GM12873 (cell line): ENCODE measurements at regions not wholly inside any gene's neighbourhood (a gene's known extent, or its start where the extent isn't known, plus 50 kb on each side); places are given as distances from the start of the nearest gene placed in this dataset.

Experiments
- TF ChIP-seq, protein P1 (sequence below): IDR thresholded peaks from 2 replicates; pipeline ENCODE4 v1.5.1; 2012; ENCODE audit warnings: low read depth, mild to moderate bottlenecking, moderate library complexity, low read length, control low read depth; ENCODE audit not compliant: insufficient read depth; ENCODE audit errors: missing control alignments

DNA sequence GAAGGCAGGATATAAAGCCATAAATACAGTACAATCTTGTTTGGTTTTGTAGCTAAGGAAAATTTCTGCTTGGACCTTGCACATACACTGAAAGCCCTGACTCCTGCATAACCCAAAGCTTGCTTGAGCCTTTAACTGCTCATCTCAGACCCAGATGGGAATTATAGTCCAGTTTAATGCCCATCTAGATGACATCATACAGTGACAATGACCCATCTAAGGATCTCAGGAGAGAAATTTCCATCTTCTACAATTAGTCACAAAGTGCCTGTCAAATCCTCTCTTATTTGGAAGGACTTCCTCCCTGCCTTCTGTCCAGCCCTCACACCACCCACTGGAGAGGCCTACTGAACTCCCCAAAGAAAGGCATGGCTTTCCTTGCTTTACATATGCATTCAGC, 69.3 kb downstream of the BTBD3 start:
- TF ChIP-seq, protein P1, sequence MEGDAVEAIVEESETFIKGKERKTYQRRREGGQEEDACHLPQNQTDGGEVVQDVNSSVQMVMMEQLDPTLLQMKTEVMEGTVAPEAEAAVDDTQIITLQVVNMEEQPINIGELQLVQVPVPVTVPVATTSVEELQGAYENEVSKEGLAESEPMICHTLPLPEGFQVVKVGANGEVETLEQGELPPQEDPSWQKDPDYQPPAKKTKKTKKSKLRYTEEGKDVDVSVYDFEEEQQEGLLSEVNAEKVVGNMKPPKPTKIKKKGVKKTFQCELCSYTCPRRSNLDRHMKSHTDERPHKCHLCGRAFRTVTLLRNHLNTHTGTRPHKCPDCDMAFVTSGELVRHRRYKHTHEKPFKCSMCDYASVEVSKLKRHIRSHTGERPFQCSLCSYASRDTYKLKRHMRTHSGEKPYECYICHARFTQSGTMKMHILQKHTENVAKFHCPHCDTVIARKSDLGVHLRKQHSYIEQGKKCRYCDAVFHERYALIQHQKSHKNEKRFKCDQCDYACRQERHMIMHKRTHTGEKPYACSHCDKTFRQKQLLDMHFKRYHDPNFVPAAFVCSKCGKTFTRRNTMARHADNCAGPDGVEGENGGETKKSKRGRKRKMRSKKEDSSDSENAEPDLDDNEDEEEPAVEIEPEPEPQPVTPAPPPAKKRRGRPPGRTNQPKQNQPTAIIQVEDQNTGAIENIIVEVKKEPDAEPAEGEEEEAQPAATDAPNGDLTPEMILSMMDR = no peak

- TF ChIP-seq, protein P1 = no peak
Observed at GRCh38 chr20:11987526-11987925, 69.8 kb downstream of the BTBD3 start.

DNA sequence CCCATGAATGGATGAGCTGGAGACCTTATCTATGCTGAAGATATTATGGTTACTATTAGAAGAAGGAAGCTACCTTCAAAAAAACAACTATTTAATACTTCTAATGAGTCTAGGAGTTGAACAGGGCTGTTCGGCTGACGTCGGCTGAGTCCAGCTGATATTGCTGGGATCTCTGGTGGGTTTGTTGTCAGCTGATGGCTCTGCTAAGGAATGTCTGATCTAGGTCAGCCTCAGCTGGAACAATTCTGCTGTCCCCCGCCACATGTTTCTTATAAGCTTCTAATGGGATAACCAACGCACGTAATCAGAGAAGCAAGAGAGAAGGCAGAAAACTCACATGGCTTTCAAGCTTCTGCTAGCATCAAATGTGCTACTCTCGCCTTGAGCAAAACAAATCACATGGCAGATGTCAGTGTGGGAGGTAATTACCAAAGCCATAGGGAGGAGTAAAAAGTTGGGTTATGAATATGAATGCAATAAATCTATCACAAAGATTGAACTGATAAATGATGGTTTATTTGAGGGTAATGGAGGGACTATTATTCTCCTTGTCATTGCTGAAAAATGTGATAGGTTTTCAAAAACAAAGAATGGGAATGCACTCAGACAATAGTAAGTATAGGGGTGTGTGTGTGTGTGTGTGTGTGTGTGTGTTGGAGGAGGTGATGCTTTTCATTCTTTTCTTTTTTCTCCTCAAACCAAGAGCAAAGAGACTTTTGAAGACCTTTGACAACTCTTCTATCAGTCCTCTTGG, 71.5 kb downstream of the BTBD3 start:
- TF ChIP-seq, protein P1 = no peak

- TF ChIP-seq, protein P1 = no peak
Observed at GRCh38 chr20:11992426-11992825, 74.7 kb downstream of the BTBD3 start.

GRCh38 chr20:11993886-11994461, 76.3 kb downstream of the BTBD3 start:
- TF ChIP-seq, protein P1 = no peak

DNA sequence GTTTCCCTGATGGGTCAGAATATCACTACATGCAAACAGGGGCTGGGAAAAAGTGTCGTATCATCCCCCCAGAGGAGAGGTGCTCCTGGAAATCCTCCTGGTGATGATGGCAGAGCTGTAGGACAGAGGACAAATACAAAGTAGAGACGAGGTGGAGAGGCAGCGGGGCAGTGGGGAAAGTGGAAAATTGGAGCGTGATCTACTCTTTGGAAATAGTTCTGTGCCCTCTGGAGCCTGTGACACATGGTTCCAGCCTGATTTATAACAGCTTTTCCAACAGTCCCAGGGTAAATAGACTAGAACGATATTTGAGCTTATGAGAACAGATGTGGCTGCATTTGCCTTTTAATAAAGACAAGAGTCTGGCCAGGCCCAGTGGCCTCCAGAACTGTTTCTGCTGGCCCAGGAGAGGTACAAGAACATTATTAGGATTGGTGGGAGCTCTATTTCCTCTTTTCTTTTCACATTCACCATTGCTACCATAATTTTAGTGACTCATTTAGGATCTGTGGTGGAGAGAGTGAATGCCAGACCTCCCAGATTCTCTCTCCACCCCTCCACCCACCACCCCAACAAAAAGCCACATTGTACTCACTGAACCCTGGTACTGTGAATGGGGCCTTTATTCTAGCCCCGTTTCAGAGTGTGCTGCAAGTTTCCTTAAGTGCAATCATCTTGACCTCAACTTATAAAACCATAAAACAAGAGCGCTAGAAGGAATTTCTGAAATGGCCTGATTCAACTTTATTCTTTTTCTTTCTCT, 78.3 kb downstream of the BTBD3 start:
- TF ChIP-seq, protein P1 = no peak

- TF ChIP-seq, protein P1 = peak; percentile 93
Observed at GRCh38 chr20:12012241-12013222, 94.8 kb downstream of the BTBD3 start.
